ENCODE measurements at regions not wholly inside any gene's neighbourhood (a gene's known extent, or its start where the extent isn't known, plus 50 kb on each side); places are given as distances from the start of the nearest gene placed in this dataset.

DNA sequence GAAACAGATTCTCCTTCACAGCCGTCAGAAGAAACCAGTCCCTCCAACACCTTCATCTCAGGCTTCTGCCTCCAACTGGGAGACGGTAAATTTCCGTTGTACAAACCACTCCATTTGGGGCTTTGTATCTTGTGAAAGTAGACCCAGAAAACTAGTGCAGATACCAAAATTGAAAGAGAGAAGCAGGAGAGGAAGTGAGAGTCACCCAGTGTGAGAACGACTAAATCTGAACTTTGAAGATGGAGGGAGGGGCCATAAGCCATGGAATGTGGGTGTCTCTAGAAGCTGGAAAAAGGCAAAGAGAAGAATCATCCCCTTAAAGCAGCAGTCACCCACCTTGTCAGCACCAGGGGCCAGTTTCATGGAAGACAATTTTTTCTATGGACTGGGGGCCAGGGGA lies 88.3 kb upstream of the LRATD1 start:
- no peak for TF ChIP-seq POLR2A (IDR thresholded peaks at IDR 0.05)
- no peak for TF ChIP-seq EP300 (IDR thresholded peaks at IDR 0.05)
- TF ChIP-seq POLR2AphosphoS5 (IDR thresholded peaks at IDR 0.05), result no peak
- TF ChIP-seq, protein P1, sequence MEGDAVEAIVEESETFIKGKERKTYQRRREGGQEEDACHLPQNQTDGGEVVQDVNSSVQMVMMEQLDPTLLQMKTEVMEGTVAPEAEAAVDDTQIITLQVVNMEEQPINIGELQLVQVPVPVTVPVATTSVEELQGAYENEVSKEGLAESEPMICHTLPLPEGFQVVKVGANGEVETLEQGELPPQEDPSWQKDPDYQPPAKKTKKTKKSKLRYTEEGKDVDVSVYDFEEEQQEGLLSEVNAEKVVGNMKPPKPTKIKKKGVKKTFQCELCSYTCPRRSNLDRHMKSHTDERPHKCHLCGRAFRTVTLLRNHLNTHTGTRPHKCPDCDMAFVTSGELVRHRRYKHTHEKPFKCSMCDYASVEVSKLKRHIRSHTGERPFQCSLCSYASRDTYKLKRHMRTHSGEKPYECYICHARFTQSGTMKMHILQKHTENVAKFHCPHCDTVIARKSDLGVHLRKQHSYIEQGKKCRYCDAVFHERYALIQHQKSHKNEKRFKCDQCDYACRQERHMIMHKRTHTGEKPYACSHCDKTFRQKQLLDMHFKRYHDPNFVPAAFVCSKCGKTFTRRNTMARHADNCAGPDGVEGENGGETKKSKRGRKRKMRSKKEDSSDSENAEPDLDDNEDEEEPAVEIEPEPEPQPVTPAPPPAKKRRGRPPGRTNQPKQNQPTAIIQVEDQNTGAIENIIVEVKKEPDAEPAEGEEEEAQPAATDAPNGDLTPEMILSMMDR (IDR thresholded peaks at IDR 0.05), result no peak
- Histone ChIP-seq H3K9me3 (no peaks in the 10 kb centered on the region), H3K27me3 (no peaks in the 10 kb centered on the region), H3K36me3 (no peaks in the 10 kb centered on the region), H3K4me1 (no peaks in the 10 kb centered on the region), H3K27ac (no peak overlapping the region), H3K4me3 (no peak overlapping the region)
- WGBS, result 64% methylated on average over 4 of the region's 4 CpGs
- DNase-seq (ENCODE audit: low spot score in 2 of 2), result no peak

DNA sequence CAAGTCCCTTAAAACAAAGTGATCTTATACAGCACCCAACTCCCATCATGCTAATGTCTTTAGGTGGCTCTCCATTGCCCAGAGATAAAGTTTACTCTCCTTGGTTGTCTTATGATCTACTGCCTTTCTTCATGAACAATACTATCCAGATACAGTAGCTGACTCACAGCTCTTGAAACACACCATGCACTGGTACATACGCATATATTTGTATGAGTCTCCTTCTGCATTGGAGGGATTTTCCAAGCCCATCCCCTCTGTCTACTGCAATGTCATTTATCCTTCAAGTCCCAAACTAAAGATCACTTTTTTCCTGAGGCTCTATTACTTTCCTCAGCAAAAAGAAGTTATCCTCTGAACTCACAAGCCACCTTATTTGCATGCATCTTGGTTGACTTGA lies 84.7 kb upstream of the LRATD1 start:
- no peaks in the 10 kb centered on the region for H3K27me3 ChIP-seq
- no peak overlapping the region for H3K4me3 ChIP-seq
- DNase-seq (ENCODE audit: low spot score in 2 of 2), result no peak
- WGBS, result 100% methylated on average over 1 of the region's 1 CpG
- no peaks in the 10 kb centered on the region for H3K36me3 ChIP-seq
- no peaks in the 10 kb centered on the region for H3K9me3 ChIP-seq
- no peaks in the 10 kb centered on the region for H3K4me1 ChIP-seq
- no peak overlapping the region for H3K27ac ChIP-seq
- TF ChIP-seq POLR2AphosphoS5 (IDR thresholded peaks at IDR 0.05) (no peak), EP300 (IDR thresholded peaks at IDR 0.05) (no peak), POLR2A (IDR thresholded peaks at IDR 0.05) (no peak)
- TF ChIP-seq, protein P1 (IDR thresholded peaks at IDR 0.05), result no peak

DNA sequence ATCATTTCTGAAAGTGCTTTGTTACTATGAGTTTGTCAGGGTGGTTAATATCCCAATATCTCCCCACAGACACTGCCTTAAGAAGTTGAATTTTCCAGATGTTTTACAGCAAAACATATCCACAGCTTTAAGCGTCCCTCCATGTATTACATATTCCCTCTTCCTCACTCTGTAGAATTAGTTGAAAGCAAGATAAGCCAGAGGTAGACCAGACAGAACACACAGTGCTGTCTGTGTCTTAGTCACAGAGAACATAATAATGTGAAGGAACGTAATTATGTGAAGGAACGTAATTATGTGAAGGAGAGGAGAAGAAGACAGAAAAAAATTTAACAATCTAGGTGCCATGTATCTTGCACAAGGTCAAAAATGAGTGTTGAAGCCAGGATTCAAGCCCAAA lies 81.9 kb upstream of the LRATD1 start:
- WGBS, result 75% methylated on average over 3 of the region's 3 CpGs
- Histone ChIP-seq H3K27me3 (no peaks in the 10 kb centered on the region), H3K4me1 (peaks cover 9% of the 10 kb centered on the region), H3K4me3 (no peak overlapping the region), H3K36me3 (no peaks in the 10 kb centered on the region), H3K27ac (no peak overlapping the region), H3K9me3 (no peaks in the 10 kb centered on the region)
- TF ChIP-seq, protein P1 (IDR thresholded peaks at IDR 0.05), result no peak
- TF ChIP-seq POLR2AphosphoS5 (IDR thresholded peaks at IDR 0.05) (no peak), POLR2A (IDR thresholded peaks at IDR 0.05) (no peak), EP300 (IDR thresholded peaks at IDR 0.05) (no peak)
- no peak for DNase-seq (ENCODE audit: low spot score in 2 of 2)

GRCh38 chr2:14551069-14551468 lies 81.4 kb upstream of the LRATD1 start:
- 87% methylated on average over 3 of the region's 3 CpGs for WGBS

GRCh38 chr2:14552286-14552685 lies 80.2 kb upstream of the LRATD1 start:
- H3K9me3 ChIP-seq, result no peaks in the 10 kb centered on the region
- peaks cover 18% of the 10 kb centered on the region for H3K4me1 ChIP-seq
- no peak overlapping the region for H3K4me3 ChIP-seq
- WGBS, result 76% methylated on average over 1 of the region's 1 CpG
- no peaks in the 10 kb centered on the region for H3K36me3 ChIP-seq
- H3K27me3 ChIP-seq, result no peaks in the 10 kb centered on the region
- TF ChIP-seq POLR2A (IDR thresholded peaks at IDR 0.05) (no peak), EP300 (IDR thresholded peaks at IDR 0.05) (no peak), POLR2AphosphoS5 (IDR thresholded peaks at IDR 0.05) (no peak)
- TF ChIP-seq, protein P1 (IDR thresholded peaks at IDR 0.05), result no peak
- no peak for DNase-seq (ENCODE audit: low spot score in 2 of 2)
- H3K27ac ChIP-seq, result no peak overlapping the region

More at GRCh38 chr2:14551069-14551468, 81.4 kb upstream of the LRATD1 start:
- H3K27me3 ChIP-seq, result no peaks in the 10 kb centered on the region
- H3K9me3 ChIP-seq, result no peaks in the 10 kb centered on the region
- H3K4me3 ChIP-seq, result no peak overlapping the region
- H3K27ac ChIP-seq, result no peak overlapping the region
- no peaks in the 10 kb centered on the region for H3K36me3 ChIP-seq
- no peak for DNase-seq (ENCODE audit: low spot score in 2 of 2)
- TF ChIP-seq POLR2A (IDR thresholded peaks at IDR 0.05) (no peak), POLR2AphosphoS5 (IDR thresholded peaks at IDR 0.05) (no peak), EP300 (IDR thresholded peaks at IDR 0.05) (no peak)
- TF ChIP-seq, protein P1 (IDR thresholded peaks at IDR 0.05), result no peak
- H3K4me1 ChIP-seq, result peaks cover 12% of the 10 kb centered on the region

Measured in suprapubic skin (tissue), 4 donors.